B cell (primary cell): ENCODE measurements at regions not wholly inside any gene's neighbourhood (a gene's known extent, or its start where the extent isn't known, plus 50 kb on each side); places are given as distances from the start of the nearest gene placed in this dataset.

Experiments used
- CTCF ChIP-seq: fragments of 200-600 bp; IDR thresholded peaks from one replicate; pipeline ENCODE4 v1.8.0; 2022; ENCODE audit warnings: antibody characterized with exemption, mild to moderate bottlenecking
- EZH2 ChIP-seq: IDR thresholded peaks from 2 replicates; pipeline ENCODE4 v1.6.1; 2012; ENCODE audit warnings: borderline replicate concordance, low read depth, mild to moderate bottlenecking, moderate library complexity, low read length; ENCODE audit not compliant: insufficient read depth, poor library complexity, severe bottlenecking

- TF ChIP-seq CTCF: no peak
- no peak for TF ChIP-seq EZH2
Measured at GRCh38 chr6:91435630-91436029, 848.8 kb upstream of the MAP3K7 start.
